ENCODE measurements at regions not wholly inside any gene's neighbourhood (a gene's known extent, or its start where the extent isn't known, plus 50 kb on each side); places are given as distances from the start of the nearest gene placed in this dataset.
A peak's percentile ranks its signal among the peaks of the same experiment; 100 is the strongest.

DNA sequence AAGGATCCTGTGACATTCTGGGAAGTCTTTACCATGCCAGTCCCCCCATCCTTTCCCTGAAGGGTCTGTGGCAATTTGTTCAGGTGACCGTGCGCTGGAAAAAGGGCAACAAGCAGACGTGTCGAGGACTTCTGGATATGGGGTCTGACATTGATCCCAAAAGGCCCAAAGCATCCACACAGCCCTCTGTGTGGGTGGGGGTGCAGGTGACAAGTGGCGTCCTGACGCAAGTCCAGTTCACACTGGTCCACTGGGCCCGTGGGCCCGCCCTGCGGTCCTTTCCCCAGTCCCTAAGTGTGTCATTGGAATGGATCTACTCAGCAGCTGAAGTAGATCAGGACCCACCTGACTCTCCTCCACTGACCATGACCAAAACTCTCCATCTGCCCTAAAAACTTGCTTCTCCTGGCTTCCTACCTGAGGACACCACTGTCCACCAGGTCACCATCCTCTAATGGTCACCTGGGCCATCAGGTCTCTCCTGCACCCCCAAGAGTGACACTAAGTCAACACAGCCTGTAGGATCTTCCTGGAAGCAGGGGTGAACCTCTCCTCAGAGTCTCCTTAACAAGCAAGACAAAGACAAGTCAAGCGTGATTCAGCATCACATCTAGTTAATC is 85.6 kb upstream of the SLC66A3 start:
- Histone ChIP-seq H3F3A (ENCODE audit: low read depth) (peaks cover 5% of the 10 kb centered on the region), H4K20me1 (ENCODE audit: low read depth) (no peaks in the 10 kb centered on the region), H3K4me3 (no peak overlapping the region), H3K79me2 (ENCODE audit: low read depth) (no peaks in the 10 kb centered on the region), H3K36me3 (no peaks in the 10 kb centered on the region), H3K27me3 (peaks cover 5% of the 10 kb centered on the region), H3K27ac (no peak overlapping the region), H3K4me1 (no peaks in the 10 kb centered on the region), H3K9me3 (ENCODE audit: low read depth) (no peaks in the 10 kb centered on the region), H3K9ac (no peak overlapping the region), H3K4me2 (no peak overlapping the region), H2AFZ (replicated peaks) (no peak overlapping the region)
- TF ChIP-seq EZH2phosphoT487 (IDR thresholded peaks at IDR 0.05) (no peak), EZH2 (IDR thresholded peaks at IDR 0.05) (no peak), CTCF (IDR thresholded peaks at IDR 0.05) (no peak)
- Mint-ChIP-seq H3K4me3 (no peak overlapping the region), H3K36me3 (no peaks in the 10 kb centered on the region), H3K4me1 (peaks cover 19% of the 10 kb centered on the region), H3K9me3 (peaks cover 2% of the 10 kb centered on the region), H3K27ac (peak overlapping the region; percentile 12), H3K27me3 (ENCODE audit: insufficient read depth, low read depth) (peaks cover 7% of the 10 kb centered on the region)
- no peak for DNase-seq (ENCODE audit: low spot score)

- Histone ChIP-seq H3K79me2 (ENCODE audit: low read depth) (no peaks in the 10 kb centered on the region), H3K36me3 (no peaks in the 10 kb centered on the region), H2AFZ (replicated peaks) (no peak overlapping the region), H3K9ac (no peak overlapping the region), H3K27ac (no peak overlapping the region), H3K4me1 (no peaks in the 10 kb centered on the region), H3F3A (ENCODE audit: low read depth) (peaks cover 5% of the 10 kb centered on the region), H4K20me1 (ENCODE audit: low read depth) (no peaks in the 10 kb centered on the region), H3K4me3 (no peak overlapping the region), H3K27me3 (peaks cover 5% of the 10 kb centered on the region), H3K9me3 (ENCODE audit: low read depth) (no peaks in the 10 kb centered on the region), H3K4me2 (no peak overlapping the region)
- Mint-ChIP-seq H3K36me3 (no peaks in the 10 kb centered on the region), H3K4me1 (peaks cover 19% of the 10 kb centered on the region), H3K27ac (no peak overlapping the region), H3K27me3 (ENCODE audit: insufficient read depth, low read depth) (peaks cover 7% of the 10 kb centered on the region), H3K9me3 (peaks cover 2% of the 10 kb centered on the region), H3K4me3 (no peak overlapping the region)
- DNase-seq (ENCODE audit: low spot score) = no peak
- no peak for TF ChIP-seq CTCF (IDR thresholded peaks at IDR 0.05)
- TF ChIP-seq EZH2phosphoT487 (IDR thresholded peaks at IDR 0.05) = no peak
- no peak for TF ChIP-seq EZH2 (IDR thresholded peaks at IDR 0.05)
These were observed 84.1 kb upstream of the SLC66A3 start for GRCh38 chr2:11071211-11071610.

GRCh38 chr2:11071939-11072338 is 83.3 kb upstream of the SLC66A3 start:
- Histone ChIP-seq H3K9me3 (ENCODE audit: low read depth) (no peaks in the 10 kb centered on the region), H3K36me3 (no peaks in the 10 kb centered on the region), H3F3A (ENCODE audit: low read depth) (peaks cover 5% of the 10 kb centered on the region), H3K27me3 (peaks cover 5% of the 10 kb centered on the region), H3K4me1 (no peaks in the 10 kb centered on the region), H3K27ac (no peak overlapping the region), H4K20me1 (ENCODE audit: low read depth) (no peaks in the 10 kb centered on the region), H3K79me2 (ENCODE audit: low read depth) (no peaks in the 10 kb centered on the region), H3K4me3 (no peak overlapping the region), H3K4me2 (no peak overlapping the region), H3K9ac (no peak overlapping the region), H2AFZ (replicated peaks) (no peak overlapping the region)
- TF ChIP-seq EZH2 (IDR thresholded peaks at IDR 0.05) = no peak
- H3K4me3 Mint-ChIP-seq = no peak overlapping the region
- H3K27me3 Mint-ChIP-seq (ENCODE audit: insufficient read depth, low read depth) = peaks cover 7% of the 10 kb centered on the region
- peaks cover 2% of the 10 kb centered on the region for H3K9me3 Mint-ChIP-seq
- peaks cover 19% of the 10 kb centered on the region for H3K4me1 Mint-ChIP-seq
- H3K27ac Mint-ChIP-seq = no peak overlapping the region
- DNase-seq (ENCODE audit: low spot score) = no peak
- no peaks in the 10 kb centered on the region for H3K36me3 Mint-ChIP-seq

GRCh38 chr2:11072550-11072949 is 82.7 kb upstream of the SLC66A3 start:
- Histone ChIP-seq H3K27ac (no peak overlapping the region), H3K4me3 (no peak overlapping the region), H3K4me1 (no peaks in the 10 kb centered on the region), H3F3A (ENCODE audit: low read depth) (peaks cover 5% of the 10 kb centered on the region), H3K36me3 (no peaks in the 10 kb centered on the region), H3K9me3 (ENCODE audit: low read depth) (no peaks in the 10 kb centered on the region), H4K20me1 (ENCODE audit: low read depth) (no peaks in the 10 kb centered on the region), H3K9ac (no peak overlapping the region), H3K27me3 (peaks cover 5% of the 10 kb centered on the region), H3K79me2 (ENCODE audit: low read depth) (no peaks in the 10 kb centered on the region), H3K4me2 (no peak overlapping the region), H2AFZ (replicated peaks) (peak overlapping the region; percentile 99)
- no peak for DNase-seq (ENCODE audit: low spot score)
- peaks cover 2% of the 10 kb centered on the region for H3K9me3 Mint-ChIP-seq
- H3K4me3 Mint-ChIP-seq = no peak overlapping the region
- H3K36me3 Mint-ChIP-seq = no peaks in the 10 kb centered on the region
- H3K27me3 Mint-ChIP-seq (ENCODE audit: insufficient read depth, low read depth) = peaks cover 7% of the 10 kb centered on the region
- H3K4me1 Mint-ChIP-seq = peaks cover 19% of the 10 kb centered on the region
- TF ChIP-seq CTCF (IDR thresholded peaks at IDR 0.05) = no peak
- TF ChIP-seq EZH2 (IDR thresholded peaks at IDR 0.05) = no peak
- no peak for TF ChIP-seq EZH2phosphoT487 (IDR thresholded peaks at IDR 0.05)
- no peak overlapping the region for H3K27ac Mint-ChIP-seq

Measured in neural progenitor cell (in vitro differentiated cells).